GM21447 (cell line): ENCODE measurements at regions not wholly inside any gene's neighbourhood (a gene's known extent, or its start where the extent isn't known, plus 50 kb on each side); places are given as distances from the start of the nearest gene placed in this dataset.
"Not testable (repeated sequence)": the region's sequence is repeated elsewhere in the genome, so short reads cannot be mapped to it uniquely, and the experiment has no call there.

Source experiments
- ATAC-seq: cut with Tn5 transposase; IDR thresholded peaks from one replicate; pipeline ENCODE4 v1.9.1; 2021; ENCODE audit not compliant: unreplicated experiment

DNA sequence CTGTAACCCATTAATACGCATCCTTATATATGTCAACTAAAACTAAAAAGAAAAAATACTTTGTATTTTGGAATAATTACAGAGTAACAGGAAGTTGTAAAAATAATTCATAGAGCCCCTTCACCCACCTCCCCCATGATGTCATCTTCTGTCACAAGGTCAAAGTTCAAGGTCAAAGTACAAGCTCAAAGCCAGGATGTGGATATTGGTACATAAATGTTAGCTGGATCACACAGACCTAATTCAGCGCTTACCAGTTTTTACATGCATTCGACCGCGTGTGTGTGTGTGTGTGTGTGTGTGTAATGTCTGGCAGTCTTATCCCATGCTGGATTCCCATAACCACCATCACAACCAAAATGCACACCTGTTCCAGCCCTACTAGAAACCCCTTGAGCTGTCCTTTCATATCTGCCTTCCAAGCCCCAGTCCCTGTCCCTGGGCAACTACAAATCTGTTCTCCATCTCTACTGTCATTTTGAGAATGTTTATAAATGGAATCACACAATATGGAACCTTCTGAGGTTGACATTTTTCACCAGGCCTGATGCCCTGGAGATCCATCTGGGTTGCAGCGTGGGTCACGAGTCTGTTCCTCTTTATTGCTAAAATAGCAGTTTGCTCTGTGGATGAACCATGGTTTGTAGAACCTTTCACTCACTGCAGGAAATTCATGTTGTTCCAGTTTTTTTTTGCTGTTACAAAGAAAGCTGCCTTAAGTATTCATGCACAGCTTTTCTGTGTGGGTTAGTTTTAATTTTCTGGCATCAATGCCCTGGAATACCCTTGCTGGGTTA is 153.6 kb upstream of the PITRM1 start:
- ATAC-seq, result no peak

DNA sequence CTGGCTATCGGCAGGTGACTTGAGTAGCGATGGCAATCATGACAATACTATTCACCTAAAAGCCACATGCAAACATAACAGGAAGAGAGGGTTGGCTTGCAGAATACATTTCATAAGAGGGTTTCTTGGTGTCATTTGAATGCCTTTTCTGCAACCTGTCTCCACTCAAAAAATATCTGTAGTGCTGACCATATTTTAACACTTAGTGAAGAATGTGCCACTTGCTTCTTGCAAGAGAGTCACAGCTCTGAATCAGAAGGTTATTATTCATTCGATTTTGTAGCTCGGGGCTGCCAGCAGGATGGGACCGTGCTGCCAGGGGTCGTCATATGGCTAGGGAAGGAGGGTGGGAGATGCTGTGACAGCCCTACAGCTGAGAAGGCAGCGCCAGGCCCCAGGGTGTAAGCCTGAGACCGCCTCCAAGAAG is 152.0 kb upstream of the PITRM1 start:
- no peak for ATAC-seq

DNA sequence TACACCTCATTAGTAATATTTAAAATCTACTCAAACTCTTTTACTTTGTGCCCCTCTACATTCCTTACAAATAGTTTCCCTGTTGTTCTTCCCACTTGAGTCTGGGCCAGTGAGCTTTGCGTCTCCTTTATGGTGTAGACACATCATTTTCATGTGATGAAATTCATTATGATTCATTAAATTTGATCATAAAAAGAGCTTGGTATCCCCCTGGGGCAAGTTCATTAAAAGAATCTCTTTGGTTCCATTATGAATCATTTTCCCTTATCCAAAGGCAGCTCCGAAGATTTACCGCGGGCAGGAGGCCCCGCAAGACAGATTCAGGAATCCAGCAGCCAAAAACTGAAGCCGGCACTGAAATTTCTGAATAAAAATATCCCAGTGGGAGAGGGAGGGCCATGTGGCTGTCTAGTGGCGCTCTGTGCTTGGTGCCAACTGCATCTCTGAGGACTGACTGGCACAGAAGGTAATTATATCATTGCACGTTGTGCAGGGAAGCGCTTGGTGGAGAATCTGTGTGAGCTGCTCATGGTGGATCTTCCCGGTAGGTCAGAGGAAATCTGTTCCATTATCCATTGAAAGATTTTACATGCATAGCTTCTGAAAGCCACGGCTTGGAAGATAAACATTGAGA is 151.4 kb upstream of the PITRM1 start:
- no peak for ATAC-seq

DNA sequence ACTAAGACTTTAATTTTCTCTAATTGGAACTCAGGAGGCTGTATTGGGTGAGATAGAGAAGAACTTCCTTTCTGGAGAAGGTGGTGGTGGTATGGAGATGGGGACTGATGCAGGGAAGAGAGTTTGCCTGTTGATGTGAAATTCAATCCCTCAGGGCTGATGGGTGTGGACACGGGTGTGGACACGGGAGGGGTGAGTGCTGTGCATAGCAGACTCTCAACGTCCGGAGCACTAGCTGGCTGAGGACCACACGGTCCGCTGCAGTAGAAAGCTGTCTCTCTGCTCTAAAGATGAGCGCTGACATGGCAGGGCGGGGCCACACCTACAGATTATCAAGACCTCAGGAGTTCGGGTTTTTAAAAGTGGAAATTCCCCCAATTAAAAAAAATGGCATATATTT is 148.5 kb upstream of the PITRM1 start:
- ATAC-seq, result no peak

DNA sequence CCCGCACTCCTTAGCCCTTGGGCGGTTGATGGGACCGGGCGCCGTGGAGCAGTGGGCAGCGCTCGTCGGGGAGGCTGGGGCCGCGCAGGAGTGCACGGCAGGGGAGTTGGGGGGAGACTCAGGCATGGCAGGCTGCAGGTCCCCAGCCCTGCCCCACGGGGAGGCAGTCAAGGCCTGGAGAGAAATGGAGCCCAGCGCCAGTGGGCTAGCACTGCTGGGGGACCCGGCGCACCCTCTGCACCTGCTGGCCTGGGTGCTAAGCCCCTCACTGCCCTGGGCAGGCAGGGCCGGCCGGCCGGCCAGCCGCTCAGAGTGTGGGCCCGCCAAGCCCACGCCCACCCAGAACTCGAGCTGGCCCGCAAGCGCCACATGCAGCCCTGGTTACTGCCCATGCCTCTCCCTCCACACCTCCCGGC is 147.2 kb upstream of the PITRM1 start:
- ATAC-seq, result no peak

DNA sequence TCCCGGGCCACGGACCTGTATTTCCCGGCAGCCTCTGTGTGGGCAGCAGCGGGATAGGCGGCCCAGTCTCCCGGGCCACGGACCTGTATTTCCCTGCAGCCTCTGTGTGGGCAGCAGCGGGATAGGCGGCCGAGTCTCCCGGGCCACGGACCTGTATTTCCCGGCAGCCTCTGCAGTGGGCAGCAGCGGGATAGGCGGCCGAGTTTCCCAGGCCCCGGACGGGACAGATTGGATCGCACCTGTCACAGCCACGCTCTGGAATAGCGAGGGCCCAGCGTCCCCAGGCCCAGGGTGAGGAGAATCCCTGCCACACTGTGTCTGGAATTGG is 145.9 kb upstream of the PITRM1 start:
- ATAC-seq, result not testable (repeated sequence)

DNA sequence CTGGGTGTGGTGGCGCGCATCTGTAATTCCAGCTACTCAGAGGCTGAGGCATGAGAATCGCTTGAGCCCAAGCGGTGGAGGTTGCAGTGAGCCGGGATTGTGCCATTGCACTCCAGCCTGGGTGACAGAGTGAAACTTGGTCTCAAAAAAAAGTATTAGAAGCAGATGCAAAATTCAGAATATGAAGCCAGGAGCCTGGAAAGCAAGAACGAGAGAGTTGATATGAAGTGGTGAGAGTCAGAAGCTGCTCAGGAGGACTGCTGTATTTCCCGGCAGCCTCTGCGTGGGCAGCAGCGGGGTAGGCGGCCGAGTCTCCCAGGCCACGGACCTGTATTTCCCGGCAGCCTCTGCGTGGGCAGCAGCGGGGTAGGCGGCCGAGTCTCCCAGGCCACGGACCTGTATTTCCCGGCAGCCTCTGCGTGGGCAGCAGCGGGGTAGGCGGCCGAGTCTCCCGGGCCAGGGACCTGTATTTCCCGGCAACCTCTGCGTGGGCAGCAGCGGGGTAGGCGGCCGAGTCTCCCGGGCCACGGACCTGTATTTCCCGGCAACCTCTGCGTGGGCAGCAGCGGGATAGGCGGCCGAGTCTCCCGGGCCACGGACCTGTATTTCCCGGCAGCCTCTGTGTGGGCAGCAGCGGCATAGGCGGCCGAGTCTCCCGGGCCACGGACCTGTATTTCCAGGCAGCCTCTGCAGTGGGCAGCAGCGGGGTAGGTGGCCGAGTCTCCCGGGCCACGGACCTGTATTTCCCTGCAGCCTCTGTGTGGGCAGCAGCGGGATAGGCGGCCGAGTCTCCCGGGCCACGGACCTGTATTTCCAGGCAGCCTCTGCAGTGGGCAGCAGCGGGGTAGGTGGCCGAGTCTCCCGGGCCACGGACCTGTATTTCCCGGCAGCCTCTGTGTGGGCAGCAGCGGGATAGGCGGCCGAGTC is 145.2 kb upstream of the PITRM1 start:
- not testable (repeated sequence) for ATAC-seq

DNA sequence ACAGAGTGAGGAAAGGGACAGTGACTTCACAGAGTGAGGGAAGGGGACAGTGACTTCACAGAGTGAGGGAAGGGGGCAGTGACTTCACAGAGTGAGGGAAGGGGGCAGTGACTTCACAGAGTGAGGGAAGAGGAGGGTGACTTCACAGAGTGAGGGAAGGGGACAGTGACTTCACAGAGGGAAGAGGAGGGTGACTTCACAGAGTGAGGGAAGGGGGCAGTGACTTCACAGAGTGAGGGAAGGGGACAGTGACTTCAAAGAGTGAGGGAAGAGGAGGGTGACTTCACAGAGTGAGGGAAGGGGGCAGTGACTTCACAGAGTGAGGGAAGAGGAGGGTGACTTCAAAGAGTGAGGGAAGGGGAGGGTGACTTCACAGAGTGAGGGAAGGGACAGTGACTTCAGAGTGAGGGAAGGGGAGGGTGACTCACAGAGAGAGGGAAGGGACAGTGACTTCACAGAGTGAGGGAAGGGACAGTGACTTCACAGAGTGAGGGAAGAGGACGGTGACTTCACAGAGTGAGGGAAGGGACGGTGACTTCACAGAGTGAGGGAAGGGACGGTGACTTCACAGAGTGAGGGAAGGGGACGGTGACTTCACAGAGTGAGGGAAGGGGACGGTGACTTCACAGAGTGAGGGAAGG is 142.0 kb upstream of the PITRM1 start:
- ATAC-seq, result not testable (repeated sequence)

DNA sequence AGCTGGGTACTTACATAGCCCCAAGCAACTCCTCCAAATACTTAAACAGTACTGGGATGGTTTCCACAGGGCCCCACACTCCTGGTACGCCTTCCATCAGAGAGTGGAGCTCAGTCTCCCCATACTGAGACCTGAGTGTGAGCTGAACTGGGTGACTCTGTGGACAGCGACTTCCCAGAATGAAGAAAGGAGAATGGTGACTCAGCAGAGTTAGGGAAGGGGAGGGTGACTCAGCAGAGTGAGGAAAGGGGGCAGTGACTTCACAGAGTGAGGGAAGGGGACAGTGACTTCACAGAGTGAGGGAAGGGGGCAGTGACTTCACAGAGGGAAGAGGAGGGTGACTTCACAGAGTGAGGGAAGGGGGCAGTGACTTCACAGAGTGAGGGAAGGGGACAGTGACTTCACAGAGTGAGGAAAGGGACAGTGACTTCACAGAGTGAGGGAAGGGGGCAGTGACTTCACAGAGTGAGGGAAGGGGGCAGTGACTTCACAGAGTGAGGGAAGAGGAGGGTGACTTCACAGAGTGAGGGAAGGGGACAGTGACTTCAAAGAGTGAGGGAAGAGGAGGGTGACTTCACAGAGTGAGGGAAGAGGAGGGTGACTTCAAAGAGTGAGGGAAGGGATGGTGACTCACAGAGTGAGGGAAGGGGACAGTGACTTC is 141.3 kb upstream of the PITRM1 start:
- not testable (repeated sequence) for ATAC-seq

DNA sequence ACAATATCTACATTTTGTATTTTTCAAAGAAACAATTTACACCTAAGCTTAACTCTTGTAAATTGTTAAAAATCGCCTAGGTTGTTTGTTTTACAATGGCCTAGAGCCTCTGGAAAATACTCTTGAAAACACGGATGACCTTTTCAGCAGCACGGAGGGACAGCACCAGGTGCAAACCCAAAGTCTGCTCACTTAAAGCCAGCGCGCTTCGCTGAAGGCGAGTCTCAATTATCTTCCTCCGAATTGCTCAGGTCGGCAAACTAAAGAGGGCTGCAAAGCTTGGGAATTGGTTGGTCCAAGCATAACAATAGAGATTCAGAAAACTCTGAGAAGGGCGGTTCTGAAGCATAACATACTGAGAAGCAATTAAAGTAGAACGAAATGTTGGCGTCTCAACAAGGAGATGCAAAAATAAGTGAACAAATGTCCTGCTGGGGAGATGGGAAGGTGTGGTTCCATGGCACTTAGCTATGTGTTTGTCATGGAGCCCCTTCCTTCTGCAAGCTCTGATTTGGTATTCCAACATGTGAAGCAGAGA is 139.9 kb upstream of the PITRM1 start:
- no peak for ATAC-seq

DNA sequence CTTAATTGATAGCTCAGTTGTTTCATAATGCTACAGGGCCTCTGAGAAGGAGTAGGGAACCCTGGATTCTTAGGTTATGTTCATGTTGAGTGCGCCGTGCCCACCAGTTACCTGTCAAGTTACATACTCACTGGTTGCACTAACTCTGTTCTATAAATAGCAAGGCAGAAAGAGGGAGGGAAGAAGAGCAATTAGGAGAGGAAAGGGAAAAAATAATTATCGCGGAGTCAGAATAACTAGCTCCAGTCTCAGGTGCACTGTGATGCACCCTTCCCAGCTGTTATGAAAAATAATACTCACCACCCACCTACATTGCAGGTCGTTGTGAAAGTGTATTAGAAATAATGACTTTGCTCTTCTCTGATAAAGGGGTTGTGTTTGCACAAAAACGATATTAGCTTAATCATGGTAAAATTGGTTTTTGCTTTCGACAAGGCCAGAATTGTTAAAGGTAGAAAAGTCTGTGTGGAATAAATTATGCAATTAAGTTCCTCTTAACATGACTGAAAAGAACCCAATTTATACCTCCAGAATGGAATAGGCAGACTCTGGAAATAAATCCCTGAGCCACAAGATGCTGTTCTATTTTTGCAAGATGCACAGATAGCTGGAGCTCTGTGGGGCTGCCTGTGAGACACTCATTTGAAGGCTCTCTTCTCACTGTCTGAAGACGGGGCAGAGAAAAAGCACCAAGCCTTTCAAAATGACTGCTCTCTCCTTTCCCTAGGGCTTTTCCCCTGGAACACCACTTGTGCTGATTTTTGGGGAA is 137.6 kb upstream of the PITRM1 start:
- no peak for ATAC-seq

DNA sequence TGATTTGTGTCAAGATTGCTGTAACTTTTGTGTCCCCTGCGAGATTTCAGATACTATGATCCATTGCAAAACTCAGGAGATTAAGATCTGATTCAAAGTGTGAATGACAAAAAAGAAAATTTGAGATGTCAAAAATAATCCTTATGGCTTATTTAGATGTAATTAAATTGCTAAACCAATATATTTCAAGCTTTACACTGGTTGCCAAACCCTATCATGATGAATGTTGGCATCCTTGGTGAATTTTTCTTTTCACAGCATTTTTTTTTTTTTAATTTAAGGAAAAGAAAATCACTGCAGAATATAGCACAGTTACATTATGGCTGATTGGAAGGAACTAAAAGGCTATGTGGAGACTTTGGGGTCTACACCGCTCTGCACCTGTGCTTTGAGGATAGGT is 133.5 kb upstream of the PITRM1 start:
- no peak for ATAC-seq

DNA sequence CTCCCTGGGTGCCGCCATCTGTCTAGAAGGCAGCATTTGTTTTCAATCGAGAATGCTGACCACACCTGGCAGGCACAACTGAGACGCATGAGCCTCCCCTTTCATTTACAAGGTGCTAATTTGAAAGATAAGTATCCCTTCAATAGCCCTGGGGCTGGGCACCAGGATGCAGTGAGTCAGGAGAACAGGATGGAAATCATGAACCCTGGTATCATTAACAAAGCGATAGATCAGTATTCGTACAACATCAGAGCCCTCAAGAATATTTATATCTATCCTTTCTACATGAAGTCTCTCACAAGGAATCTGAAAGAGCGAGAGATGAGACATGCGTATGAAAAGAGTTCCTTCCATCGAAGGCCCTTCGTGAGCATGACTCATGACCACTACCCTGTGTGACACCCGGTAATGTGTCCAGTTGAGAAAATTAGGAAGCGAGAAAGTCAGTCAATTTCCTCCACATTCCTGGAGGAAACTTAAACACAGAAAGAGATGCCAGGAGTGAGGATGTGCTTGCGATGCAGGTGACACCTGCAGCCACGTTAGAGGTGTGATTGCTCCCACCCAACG is 123.1 kb upstream of the PITRM1 start:
- no peak for ATAC-seq

DNA sequence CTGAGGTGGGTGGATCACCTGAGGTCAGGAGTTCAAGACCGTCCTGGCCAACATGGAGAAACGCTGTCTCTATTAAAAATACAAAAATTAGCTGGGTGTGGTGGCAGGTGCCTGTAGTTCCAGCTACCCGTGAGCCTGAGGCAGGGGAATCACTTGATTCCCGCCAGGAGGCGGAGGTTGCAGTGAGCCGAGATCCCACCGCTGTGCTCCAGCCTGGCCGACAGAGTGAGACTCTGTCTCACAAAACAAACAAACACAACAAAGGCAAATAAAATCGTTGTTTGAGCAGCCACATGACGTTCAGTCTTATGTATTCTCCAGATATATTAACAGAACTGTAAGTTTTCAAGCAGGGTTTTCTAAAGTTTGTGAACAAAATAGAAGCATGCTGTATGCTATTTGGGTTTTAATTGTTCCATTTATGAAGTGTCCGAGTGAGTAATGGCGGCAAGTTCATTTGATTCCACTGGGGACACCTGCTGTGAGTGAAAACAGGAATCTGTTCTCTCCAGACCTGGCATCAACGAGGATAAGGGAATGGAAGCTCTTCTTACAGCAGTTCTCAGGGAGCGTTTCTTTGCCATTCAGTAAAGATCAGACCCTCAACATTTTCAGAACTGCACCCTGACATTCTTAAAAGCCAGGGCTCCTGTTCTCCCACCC is 122.5 kb upstream of the PITRM1 start:
- ATAC-seq, result no peak

DNA sequence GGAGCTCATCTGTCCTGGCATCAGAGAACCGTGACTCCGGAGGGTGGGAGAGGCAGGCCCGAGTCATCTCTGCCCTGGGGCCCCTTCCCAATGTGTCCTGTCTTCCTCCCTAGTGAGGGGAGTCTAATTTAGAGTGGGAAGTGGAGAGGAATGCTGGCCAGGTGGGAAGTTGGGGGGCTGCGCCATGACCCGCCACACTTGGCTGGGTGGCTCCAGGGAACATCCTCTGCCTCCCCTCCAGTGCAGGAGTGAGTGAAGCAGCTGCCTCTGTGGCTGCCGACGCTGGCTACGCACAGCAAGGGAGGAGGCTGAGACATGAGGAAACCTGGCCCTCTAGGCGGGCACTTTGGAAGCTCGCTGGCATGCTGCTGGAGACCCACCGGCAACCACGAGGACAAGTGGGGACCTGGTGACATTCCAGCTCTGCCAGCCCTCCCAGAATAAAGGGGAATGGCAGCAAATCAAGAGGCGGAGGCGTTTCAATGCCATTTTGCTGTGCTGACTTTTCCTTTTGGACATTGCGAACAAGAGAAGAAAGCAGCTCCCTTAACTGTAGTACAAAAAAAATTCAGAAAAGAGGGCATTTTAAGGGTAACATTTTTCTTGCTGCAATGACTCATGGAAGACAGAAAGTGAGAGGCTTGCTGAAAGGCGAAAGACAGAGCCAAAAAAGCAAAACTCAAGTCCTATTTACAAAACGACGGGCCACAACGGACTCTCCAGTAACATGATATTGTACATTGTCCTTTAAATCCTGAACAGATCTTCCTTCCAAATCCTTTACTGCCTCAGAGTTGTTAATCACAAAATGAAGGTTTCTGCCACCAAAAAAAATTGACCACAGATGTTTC is 121.2 kb upstream of the PITRM1 start:
- ATAC-seq, result no peak

DNA sequence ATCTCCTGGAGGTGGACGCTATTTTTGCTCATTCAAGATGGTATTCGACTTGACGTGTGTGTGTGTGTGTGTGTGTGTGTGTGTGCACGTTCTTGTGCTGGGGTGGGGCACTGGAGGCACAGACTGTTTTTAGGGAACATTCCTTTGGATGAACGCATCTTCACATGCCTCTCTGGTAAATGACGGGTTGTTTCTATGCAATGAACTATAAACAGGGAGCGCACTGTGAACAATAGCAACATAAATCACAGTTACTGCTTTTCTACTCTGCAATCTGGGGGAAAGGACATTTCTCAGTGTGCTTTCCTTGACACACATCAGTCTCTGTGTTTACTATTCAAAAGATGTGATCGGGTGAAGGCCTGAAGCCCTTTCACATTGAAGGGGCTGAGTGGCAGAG is 120.1 kb upstream of the PITRM1 start:
- ATAC-seq, result no peak

DNA sequence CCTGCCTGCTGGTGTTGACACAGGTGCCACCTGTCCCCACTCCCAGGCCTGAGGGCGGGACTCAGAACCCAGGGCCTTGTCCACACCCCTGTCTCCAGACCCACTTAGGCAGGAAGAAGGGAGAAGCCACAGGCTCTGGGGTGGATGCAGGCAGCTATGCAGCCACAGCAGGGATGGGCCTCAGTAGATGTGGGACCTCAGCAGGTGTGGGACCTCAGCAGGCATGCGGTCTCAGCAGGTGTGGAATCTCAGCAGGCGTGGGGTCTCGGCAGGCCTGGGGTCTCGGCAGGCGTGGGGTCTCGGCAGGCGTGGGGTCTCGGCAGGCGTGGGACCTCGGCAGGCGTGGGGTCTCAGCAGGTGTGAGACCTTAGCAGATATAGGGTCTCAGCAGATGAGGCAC is 118.0 kb upstream of the PITRM1 start:
- ATAC-seq, result no peak
